ENCODE measurements at regions not wholly inside any gene's neighbourhood (a gene's known extent, or its start where the extent isn't known, plus 50 kb on each side); places are given as distances from the start of the nearest gene placed in this dataset.

DNA sequence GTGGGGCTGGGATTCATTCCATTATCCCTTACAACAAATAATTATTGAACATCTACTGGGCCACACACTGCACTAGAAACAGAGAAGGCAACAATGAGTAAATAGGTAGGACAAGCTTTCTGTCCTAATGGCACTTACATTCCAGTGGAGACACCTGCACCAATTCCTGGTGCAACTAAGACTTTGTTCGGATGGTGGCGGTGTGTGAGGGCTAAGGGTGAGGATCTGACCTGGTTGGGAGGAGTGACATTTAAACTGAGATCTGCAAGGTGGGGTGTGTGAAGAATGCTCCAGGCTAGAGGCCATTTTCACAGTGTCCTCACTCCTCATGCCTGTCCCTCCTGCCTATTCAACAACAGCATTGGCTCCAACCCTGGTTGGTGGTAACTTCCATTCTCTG lies 510.0 kb downstream of the XYLT1 start:
- Histone ChIP-seq H3K27me3 (ENCODE audit: control insufficient read depth, low read length) (no peaks in the 10 kb centered on the region), H4K20me1 (ENCODE audit: control insufficient read depth, insufficient read depth, low read depth, low read length) (no peaks in the 10 kb centered on the region), H3F3A (ENCODE audit: control insufficient read depth, insufficient read depth) (no peaks in the 10 kb centered on the region), H3K9me2 (replicated peaks; ENCODE audit: control insufficient read depth, low read length) (no peaks in the 10 kb centered on the region), H3K79me2 (ENCODE audit: control insufficient read depth, low read length) (no peaks in the 10 kb centered on the region), H3K4me2 (ENCODE audit: low read length) (no peak overlapping the region), H3K4me3 (ENCODE audit: low read length) (no peak overlapping the region), H3K9me3 (ENCODE audit: control insufficient read depth, insufficient read depth, low read length) (no peaks in the 10 kb centered on the region), H3K36me3 (ENCODE audit: control insufficient read depth, low read length) (no peaks in the 10 kb centered on the region), H3K4me1 (ENCODE audit: control insufficient read depth, low read length) (no peaks in the 10 kb centered on the region), H3K27ac (ENCODE audit: low read depth, low read length) (no peak overlapping the region)
- TF ChIP-seq, protein P1, sequence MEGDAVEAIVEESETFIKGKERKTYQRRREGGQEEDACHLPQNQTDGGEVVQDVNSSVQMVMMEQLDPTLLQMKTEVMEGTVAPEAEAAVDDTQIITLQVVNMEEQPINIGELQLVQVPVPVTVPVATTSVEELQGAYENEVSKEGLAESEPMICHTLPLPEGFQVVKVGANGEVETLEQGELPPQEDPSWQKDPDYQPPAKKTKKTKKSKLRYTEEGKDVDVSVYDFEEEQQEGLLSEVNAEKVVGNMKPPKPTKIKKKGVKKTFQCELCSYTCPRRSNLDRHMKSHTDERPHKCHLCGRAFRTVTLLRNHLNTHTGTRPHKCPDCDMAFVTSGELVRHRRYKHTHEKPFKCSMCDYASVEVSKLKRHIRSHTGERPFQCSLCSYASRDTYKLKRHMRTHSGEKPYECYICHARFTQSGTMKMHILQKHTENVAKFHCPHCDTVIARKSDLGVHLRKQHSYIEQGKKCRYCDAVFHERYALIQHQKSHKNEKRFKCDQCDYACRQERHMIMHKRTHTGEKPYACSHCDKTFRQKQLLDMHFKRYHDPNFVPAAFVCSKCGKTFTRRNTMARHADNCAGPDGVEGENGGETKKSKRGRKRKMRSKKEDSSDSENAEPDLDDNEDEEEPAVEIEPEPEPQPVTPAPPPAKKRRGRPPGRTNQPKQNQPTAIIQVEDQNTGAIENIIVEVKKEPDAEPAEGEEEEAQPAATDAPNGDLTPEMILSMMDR (IDR thresholded peaks at IDR 0.05; ENCODE audit: low read depth, low read length, poor library complexity, severe bottlenecking), result no peak
- no peak for TF ChIP-seq EZH2phosphoT487 (IDR thresholded peaks at IDR 0.05; ENCODE audit: borderline replicate concordance, low read length)

DNA sequence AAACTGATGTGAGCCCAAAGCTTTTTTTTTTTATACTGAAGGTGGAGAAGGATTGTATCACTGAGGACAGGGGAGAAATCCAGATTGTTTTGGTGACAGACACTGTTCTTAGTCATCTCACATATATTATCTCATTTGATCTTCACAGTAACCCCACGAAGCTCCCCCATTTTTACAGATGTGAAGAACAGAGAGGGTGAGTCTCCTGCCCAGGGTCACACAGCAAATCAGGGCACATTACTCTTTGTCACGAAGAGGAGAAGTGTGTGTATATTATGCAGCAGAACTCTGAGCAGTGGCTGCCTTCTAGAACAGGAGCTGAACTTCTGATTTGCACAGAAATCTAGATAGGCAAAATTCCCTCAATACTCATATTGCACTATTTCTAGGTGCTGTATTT lies 504.3 kb downstream of the XYLT1 start:
- TF ChIP-seq EZH2phosphoT487 (IDR thresholded peaks at IDR 0.05; ENCODE audit: borderline replicate concordance, low read length), result no peak
- TF ChIP-seq, protein P1 (IDR thresholded peaks at IDR 0.05; ENCODE audit: low read depth, low read length, poor library complexity, severe bottlenecking), result no peak
- Histone ChIP-seq H3K9me3 (ENCODE audit: control insufficient read depth, insufficient read depth, low read length) (no peaks in the 10 kb centered on the region), H3K27ac (ENCODE audit: low read depth, low read length) (no peak overlapping the region), H3K27me3 (ENCODE audit: control insufficient read depth, low read length) (no peaks in the 10 kb centered on the region), H3K4me3 (ENCODE audit: low read length) (no peak overlapping the region), H3F3A (ENCODE audit: control insufficient read depth, insufficient read depth) (no peaks in the 10 kb centered on the region), H3K4me2 (ENCODE audit: low read length) (no peak overlapping the region), H3K9me2 (replicated peaks; ENCODE audit: control insufficient read depth, low read length) (no peaks in the 10 kb centered on the region), H4K20me1 (ENCODE audit: control insufficient read depth, insufficient read depth, low read depth, low read length) (no peaks in the 10 kb centered on the region), H3K4me1 (ENCODE audit: control insufficient read depth, low read length) (no peaks in the 10 kb centered on the region), H3K36me3 (ENCODE audit: control insufficient read depth, low read length) (no peaks in the 10 kb centered on the region), H3K79me2 (ENCODE audit: control insufficient read depth, low read length) (no peaks in the 10 kb centered on the region)

GRCh38 chr16:16971042-16971441 lies 499.7 kb downstream of the XYLT1 start:
- H4K20me1 ChIP-seq (ENCODE audit: control insufficient read depth, insufficient read depth, low read depth, low read length), result no peaks in the 10 kb centered on the region
- no peaks in the 10 kb centered on the region for H3K9me2 ChIP-seq (replicated peaks; ENCODE audit: control insufficient read depth, low read length)
- no peak overlapping the region for H3K4me3 ChIP-seq (ENCODE audit: low read length)
- H3K79me2 ChIP-seq (ENCODE audit: control insufficient read depth, low read length), result no peaks in the 10 kb centered on the region
- H3K4me2 ChIP-seq (ENCODE audit: low read length), result no peak overlapping the region
- no peaks in the 10 kb centered on the region for H3K4me1 ChIP-seq (ENCODE audit: control insufficient read depth, low read length)
- H3K27ac ChIP-seq (ENCODE audit: low read depth, low read length), result no peak overlapping the region
- no peaks in the 10 kb centered on the region for H3K27me3 ChIP-seq (ENCODE audit: control insufficient read depth, low read length)
- H3F3A ChIP-seq (ENCODE audit: control insufficient read depth, insufficient read depth), result no peaks in the 10 kb centered on the region
- TF ChIP-seq EZH2phosphoT487 (IDR thresholded peaks at IDR 0.05; ENCODE audit: borderline replicate concordance, low read length), result no peak
- no peaks in the 10 kb centered on the region for H3K9me3 ChIP-seq (ENCODE audit: control insufficient read depth, insufficient read depth, low read length)
- H3K36me3 ChIP-seq (ENCODE audit: control insufficient read depth, low read length), result no peaks in the 10 kb centered on the region

DNA sequence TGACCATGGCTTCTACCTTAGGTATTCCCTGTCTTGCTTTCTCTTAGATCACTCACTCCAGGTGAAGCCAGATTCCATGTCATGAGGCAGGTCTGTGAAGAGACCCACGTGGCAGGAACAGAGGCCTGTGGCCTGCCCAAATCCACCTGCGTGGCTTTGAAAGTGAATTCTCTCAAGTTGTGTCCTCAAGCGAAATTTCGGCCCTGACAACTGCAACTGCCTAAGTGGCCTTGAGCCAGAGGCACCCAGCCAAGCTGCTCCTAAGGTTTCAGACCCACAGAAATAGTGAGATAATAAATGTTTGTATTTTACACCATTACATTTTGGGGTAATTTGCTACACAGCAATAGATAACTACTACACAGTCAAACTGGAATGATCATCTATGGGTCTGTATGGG lies 497.9 kb downstream of the XYLT1 start:
- Histone ChIP-seq H3K4me3 (ENCODE audit: low read length) (no peak overlapping the region), H3K79me2 (ENCODE audit: control insufficient read depth, low read length) (no peaks in the 10 kb centered on the region)

More for the DNA sequence above, 497.9 kb downstream of the XYLT1 start:
- Histone ChIP-seq H3K27ac (ENCODE audit: low read depth, low read length) (no peak overlapping the region), H3K36me3 (ENCODE audit: control insufficient read depth, low read length) (no peaks in the 10 kb centered on the region), H3K9me2 (replicated peaks; ENCODE audit: control insufficient read depth, low read length) (no peaks in the 10 kb centered on the region), H3K27me3 (ENCODE audit: control insufficient read depth, low read length) (no peaks in the 10 kb centered on the region), H3F3A (ENCODE audit: control insufficient read depth, insufficient read depth) (no peaks in the 10 kb centered on the region), H3K4me1 (ENCODE audit: control insufficient read depth, low read length) (no peaks in the 10 kb centered on the region), H3K4me2 (ENCODE audit: low read length) (no peak overlapping the region), H3K9me3 (ENCODE audit: control insufficient read depth, insufficient read depth, low read length) (no peaks in the 10 kb centered on the region), H4K20me1 (ENCODE audit: control insufficient read depth, insufficient read depth, low read depth, low read length) (no peaks in the 10 kb centered on the region)
- TF ChIP-seq EZH2phosphoT487 (IDR thresholded peaks at IDR 0.05; ENCODE audit: borderline replicate concordance, low read length), result no peak
- TF ChIP-seq, protein P1 (IDR thresholded peaks at IDR 0.05; ENCODE audit: low read depth, low read length, poor library complexity, severe bottlenecking), result no peak

All from DOHH2 (cell line).